GM21737 (cell line): ENCODE measurements at regions not wholly inside any gene's neighbourhood (a gene's known extent, or its start where the extent isn't known, plus 50 kb on each side); places are given as distances from the start of the nearest gene placed in this dataset.
"Not testable (repeated sequence)": the region's sequence is repeated elsewhere in the genome, so short reads cannot be mapped to it uniquely, and the experiment has no call there.

Experiments used
- ATAC-seq: cut with Tn5 transposase; IDR thresholded peaks from one replicate; pipeline ENCODE4 v1.9.1; 2021; ENCODE audit warnings: mild to moderate bottlenecking, moderate library complexity; ENCODE audit not compliant: unreplicated experiment

GRCh38 chr12:84089356-84089755 is 823.2 kb downstream of the SLC6A15 start:
- ATAC-seq = no peak

DNA sequence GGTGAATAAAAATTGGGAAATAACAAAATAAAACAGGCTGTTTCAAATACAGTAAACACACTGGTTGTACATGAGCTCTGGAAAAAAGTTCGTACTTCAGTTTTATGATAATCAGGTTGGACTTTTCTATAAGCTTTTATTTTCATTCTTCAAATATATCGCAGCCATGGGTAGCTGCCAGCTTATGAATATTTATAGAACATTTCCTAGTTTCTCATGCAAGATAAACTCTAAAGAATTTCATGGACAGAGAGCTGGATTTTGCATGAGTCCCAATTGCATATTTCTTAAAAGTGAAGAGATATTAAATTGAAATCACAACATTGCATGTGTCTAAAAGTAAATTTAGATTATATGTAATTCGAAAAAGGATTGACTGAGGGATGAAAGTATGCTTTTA is 827.6 kb downstream of the SLC6A15 start:
- ATAC-seq = no peak

- ATAC-seq = no peak
Measured at GRCh38 chr12:84079626-84080025, 833.0 kb downstream of the SLC6A15 start.

DNA sequence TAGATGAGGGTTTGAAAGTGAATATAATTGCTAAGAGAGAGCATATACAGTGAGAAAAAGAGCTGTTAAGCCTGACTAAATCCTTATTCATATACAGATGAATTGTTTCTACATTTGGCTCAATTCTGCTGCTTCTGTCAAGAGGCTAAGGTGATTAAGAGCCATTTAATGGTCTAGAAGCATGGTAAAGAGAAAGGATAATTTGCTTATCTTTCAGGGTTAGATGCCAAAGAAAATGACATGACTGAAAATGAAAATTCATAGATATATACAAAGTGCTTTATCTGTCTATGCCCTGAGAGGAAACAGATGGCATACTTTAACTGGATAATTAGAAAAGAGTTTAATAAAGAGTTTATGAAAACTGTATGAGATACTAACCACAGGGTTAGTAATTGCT is 834.9 kb downstream of the SLC6A15 start:
- ATAC-seq = no peak

GRCh38 chr12:84075991-84076390 is 836.6 kb downstream of the SLC6A15 start:
- ATAC-seq = no peak

GRCh38 chr12:84073401-84073800 is 839.2 kb downstream of the SLC6A15 start:
- ATAC-seq = no peak

GRCh38 chr12:84072961-84073360 is 839.6 kb downstream of the SLC6A15 start:
- no peak for ATAC-seq

GRCh38 chr12:84070292-84070691 is 842.3 kb downstream of the SLC6A15 start:
- ATAC-seq = no peak

DNA sequence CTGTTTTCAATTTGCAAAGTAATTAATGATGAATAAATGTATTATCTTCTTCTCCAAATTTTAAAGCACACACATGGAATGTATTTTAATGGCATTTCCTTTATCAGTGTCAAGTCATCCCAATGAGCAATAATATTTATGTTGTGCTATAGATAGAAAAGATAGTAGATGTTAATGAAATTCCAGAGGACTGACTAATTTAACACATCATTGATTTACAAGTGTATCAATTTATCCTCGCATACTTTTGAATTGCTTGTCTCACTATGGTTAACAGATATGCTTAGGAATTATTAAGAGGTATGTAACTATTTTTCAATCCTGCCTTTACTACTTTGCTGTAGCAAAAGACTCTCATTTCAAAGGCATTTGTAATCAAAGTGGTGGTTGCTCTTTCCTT is 842.9 kb downstream of the SLC6A15 start:
- ATAC-seq = no peak

GRCh38 chr12:84069198-84069597 is 843.4 kb downstream of the SLC6A15 start:
- ATAC-seq = no peak

DNA sequence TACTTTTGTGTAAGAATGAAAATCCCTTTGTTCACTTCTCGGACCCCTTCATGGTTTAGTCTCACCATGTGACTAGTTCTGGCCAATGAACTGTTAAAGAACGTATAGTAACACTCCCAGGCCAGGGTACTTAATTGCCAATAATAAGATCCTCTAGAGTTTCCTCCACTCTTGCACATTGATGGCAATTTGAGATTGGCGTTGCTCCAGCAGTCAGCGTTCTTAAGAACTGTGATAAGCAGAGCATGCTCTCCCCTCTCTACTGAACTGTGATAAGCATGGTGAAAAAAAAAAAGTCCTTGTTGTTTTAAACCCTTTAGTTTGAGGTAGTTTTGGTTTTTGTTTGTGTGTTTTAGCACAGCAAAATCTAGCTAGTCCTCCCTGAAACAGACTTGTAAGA is 854.5 kb downstream of the SLC6A15 start:
- no peak for ATAC-seq

DNA sequence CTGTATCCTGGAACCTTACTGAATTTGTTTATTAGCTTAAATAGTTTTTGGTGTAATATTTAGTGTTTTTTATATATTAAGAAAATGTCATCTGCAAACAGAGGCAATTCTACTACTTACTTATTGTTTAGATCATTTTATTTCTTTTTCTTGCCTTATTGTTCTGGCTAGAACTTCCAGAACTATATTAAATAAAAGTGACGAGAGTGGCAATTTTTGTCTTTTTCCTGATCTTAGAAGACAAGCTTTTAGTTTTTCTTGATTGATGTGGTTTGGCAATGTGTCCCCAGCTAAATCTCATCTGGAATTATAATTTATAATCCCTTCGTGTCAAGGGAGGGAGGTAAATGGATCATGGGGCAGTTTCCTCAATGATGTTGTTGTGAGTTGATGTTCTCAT is 857.8 kb downstream of the SLC6A15 start:
- ATAC-seq = no peak

- ATAC-seq = no peak
Measured at GRCh38 chr12:84047881-84048280, 864.7 kb downstream of the SLC6A15 start.

DNA sequence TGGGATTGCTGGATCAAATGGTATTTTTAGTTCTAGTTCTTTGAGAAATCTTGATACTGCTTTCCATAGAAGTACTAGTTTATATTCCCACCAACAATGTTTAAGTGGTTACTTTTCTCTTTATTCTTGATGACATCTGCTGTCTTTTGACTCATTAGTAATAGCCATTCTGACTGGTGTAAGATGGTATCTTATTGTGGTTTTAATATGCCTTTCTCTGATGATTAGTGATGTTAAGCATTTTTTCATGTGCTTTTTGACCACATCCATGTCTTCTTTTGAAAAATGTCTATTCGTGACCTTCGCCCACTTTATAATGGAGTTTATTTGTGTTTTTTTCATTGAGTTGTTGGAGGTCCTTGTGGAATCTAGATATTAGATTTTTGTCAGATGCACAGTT is 865.7 kb downstream of the SLC6A15 start:
- no peak for ATAC-seq

DNA sequence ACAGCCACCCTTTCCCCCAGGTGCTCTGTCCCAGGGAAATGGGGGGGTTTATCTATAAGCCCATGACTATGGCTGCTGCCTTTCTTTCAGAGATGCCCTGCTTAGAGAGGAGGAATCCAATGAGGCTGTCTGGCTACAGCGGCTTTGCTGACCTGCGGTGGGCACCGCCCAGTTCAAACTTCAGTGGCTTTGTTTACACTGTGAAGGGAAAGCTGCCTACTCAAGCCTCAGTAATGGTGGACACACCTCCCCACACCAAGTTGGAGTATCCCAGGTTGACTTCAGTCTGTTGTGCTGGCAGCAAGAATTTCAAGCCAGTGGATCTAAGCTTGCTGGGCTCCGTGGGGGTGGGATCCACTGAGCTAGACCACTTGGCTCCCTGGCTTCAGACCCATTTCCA is 869.2 kb downstream of the SLC6A15 start:
- no peak for ATAC-seq

DNA sequence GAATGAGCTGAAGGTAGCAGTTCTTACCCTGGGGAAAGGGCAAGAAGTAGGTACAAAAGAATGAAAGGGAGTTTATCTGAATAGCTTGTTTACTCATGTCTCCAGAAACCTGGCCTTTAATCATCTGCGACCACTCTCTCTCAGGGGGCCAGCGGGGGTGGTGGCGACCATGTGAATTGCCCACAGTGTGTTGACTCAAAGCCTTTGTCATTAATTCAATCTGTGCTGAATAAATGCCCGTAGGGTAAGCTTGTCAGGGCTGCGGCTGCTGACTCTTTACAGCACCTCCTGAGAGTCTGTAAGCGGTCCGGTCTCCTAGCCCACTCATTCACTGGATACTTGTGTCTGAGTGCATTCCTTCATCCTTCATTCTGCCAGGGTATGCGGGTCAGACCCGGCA is 874.4 kb downstream of the SLC6A15 start:
- no peak for ATAC-seq

DNA sequence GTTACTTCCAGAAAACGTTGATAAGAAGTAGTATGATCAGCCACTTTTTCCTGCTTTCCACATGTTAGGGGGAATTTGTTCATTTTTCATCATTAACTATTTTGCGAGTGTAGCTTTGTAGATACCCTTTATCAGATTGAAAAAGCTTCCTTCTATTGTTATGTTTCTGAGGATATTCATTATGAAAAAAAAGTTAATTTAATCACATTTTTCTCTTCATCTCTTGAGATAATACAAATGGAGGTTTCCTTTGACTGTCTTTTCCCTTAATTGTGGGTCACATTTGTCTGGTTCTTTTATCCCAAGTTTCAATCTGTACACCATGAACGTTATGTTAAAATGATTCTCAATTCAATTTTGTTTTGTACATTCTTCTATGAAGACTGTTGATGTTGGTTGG is 875.7 kb downstream of the SLC6A15 start:
- no peak for ATAC-seq

- ATAC-seq = no peak
Measured at GRCh38 chr12:84035766-84036165, 876.8 kb downstream of the SLC6A15 start.

DNA sequence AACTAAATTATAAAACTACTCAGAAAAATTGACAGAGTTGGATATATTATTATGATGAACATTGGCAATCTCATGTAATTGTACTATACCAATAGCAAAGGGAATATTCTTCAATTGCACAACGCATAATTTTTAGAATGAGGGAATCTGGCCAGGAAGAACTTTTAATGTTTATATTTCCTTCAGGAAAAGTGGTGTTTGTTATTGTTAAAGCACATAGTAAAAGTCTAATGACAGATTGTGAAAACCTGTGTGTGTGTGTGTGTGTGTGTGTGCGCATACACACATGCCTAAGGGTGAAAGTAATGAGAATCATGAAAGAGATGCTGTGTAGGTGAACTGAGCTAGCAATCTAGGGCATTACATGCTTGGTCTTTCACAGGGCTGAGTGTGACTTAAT is 877.7 kb downstream of the SLC6A15 start:
- ATAC-seq = no peak

GRCh38 chr12:84033162-84033561 is 879.4 kb downstream of the SLC6A15 start:
- no peak for ATAC-seq

DNA sequence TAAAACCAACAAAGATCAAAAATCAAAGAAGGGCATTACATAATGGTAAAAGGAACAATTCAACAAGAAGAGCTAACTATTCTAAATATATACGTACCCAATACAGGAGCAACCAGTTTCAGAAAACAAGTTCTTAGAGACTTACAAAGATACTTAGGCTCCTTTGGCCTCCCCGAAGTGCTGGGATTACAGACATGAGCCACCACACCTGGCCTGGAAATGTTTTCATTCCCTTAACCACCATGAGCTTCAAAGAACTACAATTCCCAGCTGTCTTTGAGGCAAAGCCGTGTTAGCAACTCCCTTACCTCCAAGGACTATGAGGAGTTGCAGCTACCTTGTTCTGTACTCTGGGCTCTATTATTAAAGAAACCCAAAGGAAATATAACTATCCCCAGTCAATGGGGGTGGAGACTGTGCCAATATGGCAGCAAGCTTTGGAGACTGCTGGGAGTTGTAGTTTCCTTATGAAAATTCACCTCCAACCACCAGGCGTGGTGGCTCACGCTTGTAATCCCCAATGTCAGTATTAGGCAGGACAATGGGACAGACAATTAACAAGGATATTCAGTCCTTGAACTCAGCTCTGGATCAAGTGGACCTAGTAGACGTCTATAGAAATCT is 893.9 kb downstream of the SLC6A15 start:
- ATAC-seq = not testable (repeated sequence)

GRCh38 chr12:84016956-84017355 is 895.6 kb downstream of the SLC6A15 start:
- no peak for ATAC-seq

DNA sequence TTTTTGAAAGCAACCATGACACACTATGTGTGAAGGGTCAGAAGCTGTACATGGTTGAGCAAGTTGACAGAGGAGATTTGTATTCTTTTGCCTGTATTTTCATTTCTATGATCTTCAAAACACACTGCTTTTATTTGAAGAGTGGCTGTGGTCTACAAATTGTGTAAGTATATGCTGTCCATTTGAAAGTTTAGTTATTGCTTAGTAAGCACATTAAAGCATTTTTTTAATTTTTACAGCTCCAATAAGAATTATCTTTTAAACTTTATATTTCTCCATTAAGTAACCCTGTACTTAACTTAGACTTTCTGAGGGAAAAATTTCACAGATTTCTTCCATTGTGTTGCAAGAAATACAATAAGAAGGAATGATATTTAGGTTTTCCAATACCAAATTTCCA is 915.2 kb downstream of the SLC6A15 start:
- no peak for ATAC-seq
